GM18511 (cell line): ENCODE measurements at regions not wholly inside any gene's neighbourhood (a gene's known extent, or its start where the extent isn't known, plus 50 kb on each side); places are given as distances from the start of the nearest gene placed in this dataset.
"Not testable (repeated sequence)": the region's sequence is repeated elsewhere in the genome, so short reads cannot be mapped to it uniquely, and the experiment has no call there.

ENCODE experiments used
- ATAC-seq: cut with Tn5 transposase; IDR thresholded peaks from one replicate; pipeline ENCODE4 v1.9.1; 2021; ENCODE audit warnings: mild to moderate bottlenecking, moderate library complexity; ENCODE audit not compliant: unreplicated experiment

GRCh38 chr5:83889971-83890745 is 169.5 kb upstream of the HAPLN1 start:
- no peak for ATAC-seq

- ATAC-seq, result no peak
Measured at GRCh38 chr5:83877911-83878706, 157.5 kb upstream of the HAPLN1 start.

GRCh38 chr5:83871533-83872395 is 151.1 kb upstream of the HAPLN1 start:
- no peak for ATAC-seq

- ATAC-seq, result no peak
Measured at GRCh38 chr5:83866181-83866580, 145.5 kb upstream of the HAPLN1 start.

- ATAC-seq, result peak; percentile 58
Measured at GRCh38 chr5:83865579-83865978, 144.9 kb upstream of the HAPLN1 start.

GRCh38 chr5:83864652-83865051 is 144.0 kb upstream of the HAPLN1 start:
- ATAC-seq, result no peak

GRCh38 chr5:83857341-83857740 is 136.7 kb upstream of the HAPLN1 start:
- ATAC-seq, result no peak

GRCh38 chr5:83856881-83857280 is 136.2 kb upstream of the HAPLN1 start:
- ATAC-seq, result no peak

GRCh38 chr5:83850412-83850811 is 129.8 kb upstream of the HAPLN1 start:
- ATAC-seq, result not testable (repeated sequence)

- no peak for ATAC-seq
Measured at GRCh38 chr5:83848941-83849340, 128.3 kb upstream of the HAPLN1 start.

GRCh38 chr5:83846624-83847350 is 126.1 kb upstream of the HAPLN1 start:
- ATAC-seq, result no peak

- peak; percentile 97 for ATAC-seq
Measured at GRCh38 chr5:83844449-83845068, 123.9 kb upstream of the HAPLN1 start.

- ATAC-seq, result no peak
Measured at GRCh38 chr5:83839788-83840187, 119.1 kb upstream of the HAPLN1 start.

- ATAC-seq, result no peak
Measured at GRCh38 chr5:83839256-83839655, 118.6 kb upstream of the HAPLN1 start.

GRCh38 chr5:83837265-83837907 is 116.7 kb upstream of the HAPLN1 start:
- no peak for ATAC-seq

GRCh38 chr5:83834306-83834705 is 113.7 kb upstream of the HAPLN1 start:
- no peak for ATAC-seq

GRCh38 chr5:83831834-83832233 is 111.2 kb upstream of the HAPLN1 start:
- ATAC-seq, result no peak

GRCh38 chr5:83827111-83827557 is 106.5 kb upstream of the HAPLN1 start:
- ATAC-seq, result no peak

- ATAC-seq, result peak; percentile 84
Measured at GRCh38 chr5:83817591-83817990, 96.9 kb upstream of the HAPLN1 start.

GRCh38 chr5:83815661-83816060 is 95.0 kb upstream of the HAPLN1 start:
- no peak for ATAC-seq
